ENCODE measurements at regions not wholly inside any gene's neighbourhood (a gene's known extent, or its start where the extent isn't known, plus 50 kb on each side); places are given as distances from the start of the nearest gene placed in this dataset.

DNA sequence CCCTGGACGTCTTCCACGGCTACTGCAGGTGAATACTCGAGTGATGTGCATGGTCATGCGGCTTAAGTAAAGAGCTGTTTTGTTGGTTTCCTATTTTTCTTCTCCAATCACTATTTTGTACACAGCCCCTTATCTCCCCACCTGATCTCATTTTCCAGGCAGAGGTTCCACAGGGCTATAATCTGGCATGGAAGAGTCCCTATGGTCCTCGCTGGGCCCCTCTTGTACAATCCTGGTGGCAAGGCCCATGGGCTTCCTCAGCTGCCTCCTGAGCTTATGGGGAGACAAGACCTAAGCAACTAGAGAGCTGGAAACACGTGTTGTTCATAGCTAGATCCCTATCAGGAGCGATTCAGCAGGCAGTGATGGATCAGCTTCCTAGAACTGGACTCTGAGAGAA lies 181.3 kb upstream of the ADO start:
- Mint-ChIP-seq H3K27ac (no peak overlapping the region), H3K4me1 (peaks cover 39% of the 10 kb centered on the region), H3K4me3 (no peak overlapping the region), H3K9me3 (no peaks in the 10 kb centered on the region), H3K36me3 (ENCODE audit: low read depth) (no peaks in the 10 kb centered on the region), H3K27me3 (ENCODE audit: insufficient read depth, low read depth, poor library complexity) (peaks cover 3% of the 10 kb centered on the region)
- H3K36me3 ChIP-seq (ENCODE audit: insufficient read depth): no peaks in the 10 kb centered on the region
- peak overlapping the region; percentile 38; the same call in 1 of the 2 replicates for H2AFZ ChIP-seq
- H3K27ac ChIP-seq (ENCODE audit: low read depth): no peak overlapping the region
- no peak for DNase-seq (ENCODE audit: low spot score)
- H3K4me3 ChIP-seq: no peak overlapping the region
- H3K79me2 ChIP-seq (replicated peaks; ENCODE audit: insufficient read depth): no peaks in the 10 kb centered on the region
- no peak for ATAC-seq
- H3K27me3 ChIP-seq (ENCODE audit: insufficient read depth): no peaks in the 10 kb centered on the region
- H4K20me1 ChIP-seq (replicated peaks; ENCODE audit: insufficient read depth): no peaks in the 10 kb centered on the region
- H3K4me2 ChIP-seq: no peak overlapping the region
- TF ChIP-seq, protein P1, sequence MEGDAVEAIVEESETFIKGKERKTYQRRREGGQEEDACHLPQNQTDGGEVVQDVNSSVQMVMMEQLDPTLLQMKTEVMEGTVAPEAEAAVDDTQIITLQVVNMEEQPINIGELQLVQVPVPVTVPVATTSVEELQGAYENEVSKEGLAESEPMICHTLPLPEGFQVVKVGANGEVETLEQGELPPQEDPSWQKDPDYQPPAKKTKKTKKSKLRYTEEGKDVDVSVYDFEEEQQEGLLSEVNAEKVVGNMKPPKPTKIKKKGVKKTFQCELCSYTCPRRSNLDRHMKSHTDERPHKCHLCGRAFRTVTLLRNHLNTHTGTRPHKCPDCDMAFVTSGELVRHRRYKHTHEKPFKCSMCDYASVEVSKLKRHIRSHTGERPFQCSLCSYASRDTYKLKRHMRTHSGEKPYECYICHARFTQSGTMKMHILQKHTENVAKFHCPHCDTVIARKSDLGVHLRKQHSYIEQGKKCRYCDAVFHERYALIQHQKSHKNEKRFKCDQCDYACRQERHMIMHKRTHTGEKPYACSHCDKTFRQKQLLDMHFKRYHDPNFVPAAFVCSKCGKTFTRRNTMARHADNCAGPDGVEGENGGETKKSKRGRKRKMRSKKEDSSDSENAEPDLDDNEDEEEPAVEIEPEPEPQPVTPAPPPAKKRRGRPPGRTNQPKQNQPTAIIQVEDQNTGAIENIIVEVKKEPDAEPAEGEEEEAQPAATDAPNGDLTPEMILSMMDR (conservative IDR thresholded peaks at IDR 0.05; ENCODE audit: low read depth in 2 of 2): no peak
- TF ChIP-seq ZNF331 (CRISPR knock-in tag; IDR thresholded peaks at IDR 0.05; ENCODE audit: low read depth) (no peak), EZH2 (IDR thresholded peaks at IDR 0.05; ENCODE audit: low read depth, unreplicated experiment) (no peak)
- TF ChIP-seq, protein P2, sequence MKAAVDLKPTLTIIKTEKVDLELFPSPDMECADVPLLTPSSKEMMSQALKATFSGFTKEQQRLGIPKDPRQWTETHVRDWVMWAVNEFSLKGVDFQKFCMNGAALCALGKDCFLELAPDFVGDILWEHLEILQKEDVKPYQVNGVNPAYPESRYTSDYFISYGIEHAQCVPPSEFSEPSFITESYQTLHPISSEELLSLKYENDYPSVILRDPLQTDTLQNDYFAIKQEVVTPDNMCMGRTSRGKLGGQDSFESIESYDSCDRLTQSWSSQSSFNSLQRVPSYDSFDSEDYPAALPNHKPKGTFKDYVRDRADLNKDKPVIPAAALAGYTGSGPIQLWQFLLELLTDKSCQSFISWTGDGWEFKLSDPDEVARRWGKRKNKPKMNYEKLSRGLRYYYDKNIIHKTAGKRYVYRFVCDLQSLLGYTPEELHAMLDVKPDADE (IDR thresholded peaks at IDR 0.05): no peak
- H3F3A ChIP-seq (replicated peaks; ENCODE audit: low read depth): no peaks in the 10 kb centered on the region
- no peaks in the 10 kb centered on the region; the same call in 1 of the 2 replicates for H3K9me2 ChIP-seq (ENCODE audit: insufficient read depth)
- H3K4me1 ChIP-seq (ENCODE audit: insufficient read depth): peaks cover 34% of the 10 kb centered on the region

DNA sequence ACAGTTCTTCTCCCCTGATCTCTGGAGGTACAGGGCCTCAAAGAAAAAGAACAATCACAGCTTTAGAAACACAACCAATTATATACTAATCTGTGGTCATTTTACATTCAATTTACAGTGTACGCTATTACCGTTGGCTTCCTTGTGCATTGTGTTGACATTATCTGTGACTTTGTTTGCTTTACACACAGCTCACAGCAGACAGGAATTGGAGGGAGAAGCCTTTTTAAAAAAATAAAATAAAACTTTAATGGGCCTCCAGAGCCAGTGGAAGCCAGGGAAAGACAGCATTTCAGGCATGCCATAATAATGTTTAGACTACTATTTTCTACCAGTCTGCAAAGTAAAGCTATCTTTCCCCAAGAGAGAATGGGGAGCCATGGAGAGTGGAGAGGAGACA lies 179.0 kb upstream of the ADO start:
- Mint-ChIP-seq H3K9me3 (no peaks in the 10 kb centered on the region; the same call in 1 of the 3 replicates), H3K27ac (no peak overlapping the region), H3K4me1 (peaks cover 39% of the 10 kb centered on the region), H3K4me3 (no peak overlapping the region), H3K27me3 (ENCODE audit: insufficient read depth, low read depth, poor library complexity) (peaks cover 3% of the 10 kb centered on the region), H3K36me3 (ENCODE audit: low read depth) (no peaks in the 10 kb centered on the region)
- no peaks in the 10 kb centered on the region for H3K36me3 ChIP-seq (ENCODE audit: insufficient read depth)
- H4K20me1 ChIP-seq (replicated peaks; ENCODE audit: insufficient read depth): no peaks in the 10 kb centered on the region
- ATAC-seq (no peak), DNase-seq (ENCODE audit: low spot score) (no peak)
- H3K4me1 ChIP-seq (ENCODE audit: insufficient read depth): peaks cover 34% of the 10 kb centered on the region
- H3F3A ChIP-seq (replicated peaks; ENCODE audit: low read depth): no peaks in the 10 kb centered on the region
- H2AFZ ChIP-seq: peak overlapping the region; percentile 74
- TF ChIP-seq ZNF331 (CRISPR knock-in tag; IDR thresholded peaks at IDR 0.05; ENCODE audit: low read depth) (no peak), NANOG (IDR thresholded peaks at IDR 0.05; ENCODE audit: borderline replicate concordance) (no peak)
- TF ChIP-seq, protein P3, sequence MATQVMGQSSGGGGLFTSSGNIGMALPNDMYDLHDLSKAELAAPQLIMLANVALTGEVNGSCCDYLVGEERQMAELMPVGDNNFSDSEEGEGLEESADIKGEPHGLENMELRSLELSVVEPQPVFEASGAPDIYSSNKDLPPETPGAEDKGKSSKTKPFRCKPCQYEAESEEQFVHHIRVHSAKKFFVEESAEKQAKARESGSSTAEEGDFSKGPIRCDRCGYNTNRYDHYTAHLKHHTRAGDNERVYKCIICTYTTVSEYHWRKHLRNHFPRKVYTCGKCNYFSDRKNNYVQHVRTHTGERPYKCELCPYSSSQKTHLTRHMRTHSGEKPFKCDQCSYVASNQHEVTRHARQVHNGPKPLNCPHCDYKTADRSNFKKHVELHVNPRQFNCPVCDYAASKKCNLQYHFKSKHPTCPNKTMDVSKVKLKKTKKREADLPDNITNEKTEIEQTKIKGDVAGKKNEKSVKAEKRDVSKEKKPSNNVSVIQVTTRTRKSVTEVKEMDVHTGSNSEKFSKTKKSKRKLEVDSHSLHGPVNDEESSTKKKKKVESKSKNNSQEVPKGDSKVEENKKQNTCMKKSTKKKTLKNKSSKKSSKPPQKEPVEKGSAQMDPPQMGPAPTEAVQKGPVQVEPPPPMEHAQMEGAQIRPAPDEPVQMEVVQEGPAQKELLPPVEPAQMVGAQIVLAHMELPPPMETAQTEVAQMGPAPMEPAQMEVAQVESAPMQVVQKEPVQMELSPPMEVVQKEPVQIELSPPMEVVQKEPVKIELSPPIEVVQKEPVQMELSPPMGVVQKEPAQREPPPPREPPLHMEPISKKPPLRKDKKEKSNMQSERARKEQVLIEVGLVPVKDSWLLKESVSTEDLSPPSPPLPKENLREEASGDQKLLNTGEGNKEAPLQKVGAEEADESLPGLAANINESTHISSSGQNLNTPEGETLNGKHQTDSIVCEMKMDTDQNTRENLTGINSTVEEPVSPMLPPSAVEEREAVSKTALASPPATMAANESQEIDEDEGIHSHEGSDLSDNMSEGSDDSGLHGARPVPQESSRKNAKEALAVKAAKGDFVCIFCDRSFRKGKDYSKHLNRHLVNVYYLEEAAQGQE (IDR thresholded peaks at IDR 0.05; ENCODE audit: unreplicated experiment): no peak
- no peaks in the 10 kb centered on the region for H3K27me3 ChIP-seq (ENCODE audit: insufficient read depth)
- H3K9me2 ChIP-seq (ENCODE audit: insufficient read depth): no peaks in the 10 kb centered on the region
- peak overlapping the region; percentile 70 for H3K4me2 ChIP-seq
- no peak overlapping the region for H3K27ac ChIP-seq (ENCODE audit: low read depth)
- H3K4me3 ChIP-seq: peak overlapping the region; percentile 38; the same call in 1 of the 2 replicates
- no peaks in the 10 kb centered on the region for H3K79me2 ChIP-seq (replicated peaks; ENCODE audit: insufficient read depth)
